Body of pancreas (tissue), 4 donors: ENCODE measurements at regions not wholly inside any gene's neighbourhood (a gene's known extent, or its start where the extent isn't known, plus 50 kb on each side); places are given as distances from the start of the nearest gene placed in this dataset.
A peak's percentile ranks its signal among the peaks of the same experiment; 100 is the strongest.

ENCODE experiments used
- ATAC-seq: fragments of 150-250 bp; one replicate; pipeline ENCODE4 v1.9.1; 2016
- DNase-seq, 4 donors: peaks; one replicate each; pipeline ENCODE4 v3.0.0-alpha.2; 2019
- H3K27ac ChIP-seq, 4 donors: fragments of 200-600 bp; sonication (generic); 1 replicate in 3 of 4; 2 replicates in 1 of 4; pipeline versions ENCODE4 v1.5.1 to v1.6.1; 2016 to 2019; ENCODE audit warnings: mild to moderate bottlenecking in 1 of 4, mixed read lengths in 1 of 4, moderate library complexity in 1 of 4
- H3K27me3 ChIP-seq, 2 donors: fragments of 200-600 bp; sonication (generic); one replicate each; pipeline ENCODE4 v1.6.0; 2016; ENCODE audit warnings: mild to moderate bottlenecking in 1 of 2
- H3K36me3 ChIP-seq, 2 donors: fragments of 200-600 bp; sonication (generic); replicated peaks in 1 of 2; 2 replicates each; pipeline ENCODE4 v1.5.1; 2016; ENCODE audit warnings: low read depth in 2 of 2; ENCODE audit not compliant: insufficient read depth in 1 of 2
- H3K4me1 ChIP-seq: fragments of 200-600 bp; sonication (generic); one replicate; pipeline ENCODE4 v1.6.0; 2016
- H3K4me3 ChIP-seq, 2 donors: fragments of 200-600 bp; sonication (generic); 1 replicate in 1 of 2; 2 replicates in 1 of 2; pipeline ENCODE4 v1.5.1; 2016 to 2019
- H3K9me3 ChIP-seq, 3 donors: fragments of 200-600 bp; sonication (generic); 1 replicate in 2 of 3; 2 replicates in 1 of 3; pipeline ENCODE4 v1.5.1; 2016
- CTCF ChIP-seq, 7 experiments: fragments of 450-650 bp in 4 of 7; fragments of 200-600 bp in 3 of 7; sonication (generic) in 3 of 7; IDR thresholded peaks; one replicate each; pipeline ENCODE4 v1.5.1; 2016 to 2019; ENCODE audit warnings: antibody characterized with exemption in 7 of 7
- POLR2A ChIP-seq, 3 donors: fragments of 450-650 bp; IDR thresholded peaks; one replicate each; pipeline ENCODE4 v1.6.1; 2016; ENCODE audit warnings: antibody characterized with exemption in 3 of 3, mild to moderate bottlenecking in 2 of 3
- WGBS, 2 donors: methylation state at CpG; one replicate each; pipeline ENCODE4 v1.1.5; 2017; 5-methylcytosine and 5-hydroxymethylcytosine counted together
- intact Hi-C: fragments of 100-400 bp; cut with DNase I; formaldehyde crosslinking; loops from one replicate; pipeline ENCODE4 v1.15.1; 2023

GRCh38 chr1:201650623-201650933 is 111.7 kb downstream of the NAV1 start:
- 33 to 54% methylated on average over 11 of the region's 11 CpGs for WGBS, 2 donors
- Histone ChIP-seq H3K36me3 (no peaks in the 10 kb centered on the region), H3K27me3 (no peaks in the 10 kb centered on the region), H3K4me3 (no peak overlapping the region), H3K9me3 (no peaks in the 10 kb centered on the region), H3K4me1 (peaks cover 30% of the 10 kb centered on the region), H3K27ac (peak overlapping the region in 2 of 4 donors; percentile 13 to 69)
- TF ChIP-seq CTCF (IDR thresholded peaks at IDR 0.05) (no peak), POLR2A (IDR thresholded peaks at IDR 0.05) (no peak)
- ATAC-seq (no peak), DNase-seq (no peak)
- intact Hi-C loops, result no loop called here

DNA sequence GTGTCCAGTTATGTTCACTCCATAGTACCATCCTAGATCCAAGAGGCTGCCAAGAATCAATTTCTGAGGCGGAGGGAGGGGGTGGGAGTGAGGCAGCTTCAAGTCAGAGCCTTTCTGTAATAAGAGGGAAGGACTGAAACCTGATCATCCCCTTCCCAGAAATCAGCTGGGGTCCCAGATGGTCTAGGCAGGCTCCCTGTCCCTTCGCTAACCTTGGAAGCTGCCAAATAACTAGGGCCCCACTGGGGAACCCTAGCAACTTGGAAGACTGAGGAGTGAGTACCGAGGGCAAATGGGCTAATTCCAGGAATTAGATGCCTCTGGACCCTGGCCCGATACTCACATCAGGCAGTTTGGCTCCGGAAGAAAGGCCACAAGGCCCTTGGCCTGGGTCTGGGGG is 113.3 kb downstream of the NAV1 start:
- H3K9me3 ChIP-seq, result no peaks in the 10 kb centered on the region
- H3K36me3 ChIP-seq, result no peaks in the 10 kb centered on the region
- no peak for DNase-seq
- WGBS, 2 donors, result 92% methylated on average over 2 to 5 of the region's 5 CpGs
- H3K27me3 ChIP-seq, result no peaks in the 10 kb centered on the region
- no peak overlapping the region for H3K4me3 ChIP-seq
- no peak overlapping the region for H3K27ac ChIP-seq
- TF ChIP-seq CTCF (IDR thresholded peaks at IDR 0.05) (no peak), POLR2A (IDR thresholded peaks at IDR 0.05) (no peak)
- no peak for ATAC-seq
- peaks cover 39% of the 10 kb centered on the region for H3K4me1 ChIP-seq
- intact Hi-C loops, result no loop called here

DNA sequence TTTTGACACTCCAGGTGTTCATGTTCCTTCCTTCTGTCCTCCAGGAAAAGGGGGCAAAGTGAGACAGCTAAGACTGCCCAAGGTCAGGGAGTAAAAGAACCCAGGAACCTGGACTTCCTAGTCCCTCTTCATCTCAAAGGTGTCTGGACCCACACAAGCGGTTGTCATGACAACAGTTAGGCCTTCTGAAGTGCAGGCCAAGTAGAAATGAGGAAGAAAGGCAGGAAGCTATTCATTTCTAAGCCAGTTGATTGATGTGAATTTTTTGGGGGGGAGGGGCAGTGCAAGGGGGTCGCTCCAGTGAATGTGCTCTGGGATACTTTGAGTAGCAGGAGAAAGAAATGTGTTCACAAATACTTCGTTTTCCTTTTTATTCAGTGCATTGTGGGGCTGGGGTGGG is 114.3 kb downstream of the NAV1 start:
- H3K4me3 ChIP-seq, result no peak overlapping the region
- no peaks in the 10 kb centered on the region for H3K9me3 ChIP-seq
- ATAC-seq, result no peak
- H3K27ac ChIP-seq, result no peak overlapping the region
- H3K36me3 ChIP-seq, result no peaks in the 10 kb centered on the region
- intact Hi-C loops, result no loop called here
- peaks cover 32% of the 10 kb centered on the region for H3K4me1 ChIP-seq
- no peak for DNase-seq
- WGBS, 2 donors, result 57 to 69% methylated on average over 3 of the region's 3 CpGs
- H3K27me3 ChIP-seq, result no peaks in the 10 kb centered on the region
- TF ChIP-seq CTCF (IDR thresholded peaks at IDR 0.05) (no peak), POLR2A (IDR thresholded peaks at IDR 0.05) (no peak)

GRCh38 chr1:201653883-201654282 is 115.0 kb downstream of the NAV1 start:
- TF ChIP-seq POLR2A (IDR thresholded peaks at IDR 0.05) (no peak), CTCF (IDR thresholded peaks at IDR 0.05) (no peak)
- Histone ChIP-seq H3K4me3 (no peak overlapping the region), H3K27ac (no peak overlapping the region), H3K9me3 (no peaks in the 10 kb centered on the region), H3K36me3 (no peaks in the 10 kb centered on the region), H3K4me1 (peaks cover 27% of the 10 kb centered on the region), H3K27me3 (no peaks in the 10 kb centered on the region)
- DNase-seq (no peak), ATAC-seq (no peak)
- WGBS, 2 donors, result 69 to 90% methylated on average over 2 of the region's 2 CpGs
- intact Hi-C loops, result no loop called here

DNA sequence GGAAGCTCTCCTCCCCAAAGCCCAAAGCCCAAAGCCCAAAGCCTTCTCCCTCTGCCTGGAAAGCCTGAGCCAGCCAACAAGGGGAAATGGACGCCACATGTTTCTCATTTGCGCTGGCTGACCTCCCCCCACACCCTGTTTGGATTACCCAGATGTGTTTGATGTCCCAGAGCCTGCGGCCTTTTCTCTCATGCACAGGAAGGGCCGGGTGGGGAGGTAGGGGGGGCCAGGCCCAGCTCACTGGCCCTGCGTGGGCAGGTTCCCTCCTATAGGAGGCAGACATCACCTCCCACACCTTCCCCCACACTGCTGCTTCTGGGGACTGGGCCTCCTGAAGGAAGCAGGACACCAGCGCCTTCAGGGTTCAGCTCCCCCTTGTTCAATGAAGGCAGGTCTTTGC is 116.3 kb downstream of the NAV1 start:
- intact Hi-C loops, result no loop called here
- DNase-seq (peak in 1 of 4 donors; percentile 15), ATAC-seq (no peak)
- H3K27ac ChIP-seq, result no peak overlapping the region
- H3K36me3 ChIP-seq, result no peaks in the 10 kb centered on the region
- H3K27me3 ChIP-seq, result no peaks in the 10 kb centered on the region
- H3K9me3 ChIP-seq, result no peaks in the 10 kb centered on the region
- 78 to 88% methylated on average over 6 of the region's 6 CpGs for WGBS, 2 donors
- H3K4me1 ChIP-seq, result peaks cover 15% of the 10 kb centered on the region
- TF ChIP-seq POLR2A (IDR thresholded peaks at IDR 0.05), result no peak
- no peak for TF ChIP-seq CTCF (IDR thresholded peaks at IDR 0.05)
- no peak overlapping the region for H3K4me3 ChIP-seq
